Gastroesophageal sphincter (tissue), 3 donors: ENCODE measurements at regions not wholly inside any gene's neighbourhood (a gene's known extent, or its start where the extent isn't known, plus 50 kb on each side); places are given as distances from the start of the nearest gene placed in this dataset.

Source experiments
- POLR2A ChIP-seq, 2 donors: fragments of 450-650 bp; IDR thresholded peaks; one replicate each; pipeline ENCODE4 v1.6.1; 2017; ENCODE audit warnings: antibody characterized with exemption in 2 of 2, mild to moderate bottlenecking in 2 of 2, moderate library complexity in 1 of 2
- POLR2AphosphoS5 ChIP-seq: sonication (generic); formaldehyde crosslinking; IDR thresholded peaks from one replicate; pipeline ENCODE4 v1.6.1; 2017; ENCODE audit warnings: antibody characterized with exemption
- TF ChIP-seq, protein P1 (sequence below), 4 experiments: fragments of 200-600 bp in 2 of 4; fragments of 450-650 bp in 2 of 4; sonication (generic) in 1 of 4; IDR thresholded peaks; one replicate each; pipeline ENCODE4 v1.5.1; 2017 to 2019; ENCODE audit warnings: antibody characterized with exemption in 4 of 4, mild to moderate bottlenecking in 2 of 4, moderate library complexity in 2 of 4

DNA sequence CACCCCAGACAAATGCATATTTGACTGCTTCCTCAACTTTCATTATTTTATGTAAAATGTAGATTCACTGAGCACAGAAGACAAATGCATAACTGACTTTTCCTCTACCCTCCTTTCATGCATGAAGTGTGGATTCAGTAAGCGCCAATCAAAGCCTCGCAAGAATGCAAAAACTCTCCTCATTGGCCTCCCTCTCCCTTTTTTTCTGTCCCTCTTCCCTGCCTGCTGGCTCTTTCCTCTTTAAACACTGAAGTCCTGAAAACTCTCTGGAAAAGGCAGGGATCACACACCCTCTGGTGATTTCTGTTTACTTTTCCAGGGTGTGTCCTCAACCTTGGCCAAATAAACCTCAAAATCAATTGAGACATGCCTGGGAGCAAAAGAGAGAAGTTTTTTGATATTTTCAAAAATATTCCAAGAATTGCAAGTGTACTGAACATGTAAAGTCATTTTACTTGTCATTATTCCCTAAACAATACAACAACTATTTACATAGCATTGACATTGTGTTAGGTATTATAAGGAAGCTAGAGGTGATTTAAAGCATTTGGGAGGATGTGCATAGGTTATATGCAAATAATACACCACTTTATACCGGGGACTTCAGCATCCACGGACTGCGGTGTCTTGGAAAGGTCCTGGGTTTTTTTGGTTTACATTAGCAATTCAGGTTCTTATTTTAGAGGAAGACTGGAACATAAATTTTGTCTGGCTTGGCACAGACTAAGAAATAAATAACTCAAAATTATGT lies 71.4 kb downstream of the SEC61G start:
- TF ChIP-seq, protein P1, sequence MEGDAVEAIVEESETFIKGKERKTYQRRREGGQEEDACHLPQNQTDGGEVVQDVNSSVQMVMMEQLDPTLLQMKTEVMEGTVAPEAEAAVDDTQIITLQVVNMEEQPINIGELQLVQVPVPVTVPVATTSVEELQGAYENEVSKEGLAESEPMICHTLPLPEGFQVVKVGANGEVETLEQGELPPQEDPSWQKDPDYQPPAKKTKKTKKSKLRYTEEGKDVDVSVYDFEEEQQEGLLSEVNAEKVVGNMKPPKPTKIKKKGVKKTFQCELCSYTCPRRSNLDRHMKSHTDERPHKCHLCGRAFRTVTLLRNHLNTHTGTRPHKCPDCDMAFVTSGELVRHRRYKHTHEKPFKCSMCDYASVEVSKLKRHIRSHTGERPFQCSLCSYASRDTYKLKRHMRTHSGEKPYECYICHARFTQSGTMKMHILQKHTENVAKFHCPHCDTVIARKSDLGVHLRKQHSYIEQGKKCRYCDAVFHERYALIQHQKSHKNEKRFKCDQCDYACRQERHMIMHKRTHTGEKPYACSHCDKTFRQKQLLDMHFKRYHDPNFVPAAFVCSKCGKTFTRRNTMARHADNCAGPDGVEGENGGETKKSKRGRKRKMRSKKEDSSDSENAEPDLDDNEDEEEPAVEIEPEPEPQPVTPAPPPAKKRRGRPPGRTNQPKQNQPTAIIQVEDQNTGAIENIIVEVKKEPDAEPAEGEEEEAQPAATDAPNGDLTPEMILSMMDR (IDR thresholded peaks at IDR 0.05) = no peak
- TF ChIP-seq POLR2AphosphoS5 (no peak), POLR2A (IDR thresholded peaks at IDR 0.05) (no peak)
